GM12872 (cell line): ENCODE measurements at regions not wholly inside any gene's neighbourhood (a gene's known extent, or its start where the extent isn't known, plus 50 kb on each side); places are given as distances from the start of the nearest gene placed in this dataset.

Source experiments
- TF ChIP-seq, protein P1 (sequence below): IDR thresholded peaks from 3 replicates; pipeline ENCODE4 v1.5.1; 2011; ENCODE audit warnings: low read depth, mild to moderate bottlenecking, low read length, moderate library complexity; ENCODE audit not compliant: insufficient read depth

- TF ChIP-seq, protein P1, sequence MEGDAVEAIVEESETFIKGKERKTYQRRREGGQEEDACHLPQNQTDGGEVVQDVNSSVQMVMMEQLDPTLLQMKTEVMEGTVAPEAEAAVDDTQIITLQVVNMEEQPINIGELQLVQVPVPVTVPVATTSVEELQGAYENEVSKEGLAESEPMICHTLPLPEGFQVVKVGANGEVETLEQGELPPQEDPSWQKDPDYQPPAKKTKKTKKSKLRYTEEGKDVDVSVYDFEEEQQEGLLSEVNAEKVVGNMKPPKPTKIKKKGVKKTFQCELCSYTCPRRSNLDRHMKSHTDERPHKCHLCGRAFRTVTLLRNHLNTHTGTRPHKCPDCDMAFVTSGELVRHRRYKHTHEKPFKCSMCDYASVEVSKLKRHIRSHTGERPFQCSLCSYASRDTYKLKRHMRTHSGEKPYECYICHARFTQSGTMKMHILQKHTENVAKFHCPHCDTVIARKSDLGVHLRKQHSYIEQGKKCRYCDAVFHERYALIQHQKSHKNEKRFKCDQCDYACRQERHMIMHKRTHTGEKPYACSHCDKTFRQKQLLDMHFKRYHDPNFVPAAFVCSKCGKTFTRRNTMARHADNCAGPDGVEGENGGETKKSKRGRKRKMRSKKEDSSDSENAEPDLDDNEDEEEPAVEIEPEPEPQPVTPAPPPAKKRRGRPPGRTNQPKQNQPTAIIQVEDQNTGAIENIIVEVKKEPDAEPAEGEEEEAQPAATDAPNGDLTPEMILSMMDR = no peak
Observed at GRCh38 chr11:104665641-104666040, 232.6 kb downstream of the CASP12 start.

- TF ChIP-seq, protein P1 = no peak
Observed at GRCh38 chr11:104663190-104664140, 234.8 kb downstream of the CASP12 start.

GRCh38 chr11:104661901-104662300 lies 236.4 kb downstream of the CASP12 start:
- TF ChIP-seq, protein P1 = no peak

- TF ChIP-seq, protein P1 = no peak
Observed at GRCh38 chr11:104661471-104661870, 236.8 kb downstream of the CASP12 start.

DNA sequence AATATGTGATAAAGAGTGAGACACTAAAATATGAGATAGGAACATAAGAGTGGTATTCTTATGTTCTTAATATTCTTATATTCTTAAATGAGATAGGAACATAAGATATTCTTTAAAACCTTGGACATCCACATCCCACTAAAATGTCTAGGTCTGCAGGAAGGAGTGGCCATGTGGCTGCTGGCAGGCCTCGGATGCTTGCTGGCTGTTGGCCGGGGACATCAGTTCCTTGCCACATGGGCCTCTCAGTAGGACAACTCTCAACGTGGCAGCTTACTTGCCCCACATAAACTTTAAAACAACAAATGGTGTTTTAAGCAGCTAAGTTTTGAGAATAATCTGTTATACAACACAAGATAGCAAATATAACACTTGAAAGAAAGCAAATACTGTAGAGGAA lies 240.1 kb downstream of the CASP12 start:
- TF ChIP-seq, protein P1 = no peak

- TF ChIP-seq, protein P1 = no peak
Observed at GRCh38 chr11:104657083-104657482, 241.2 kb downstream of the CASP12 start.

DNA sequence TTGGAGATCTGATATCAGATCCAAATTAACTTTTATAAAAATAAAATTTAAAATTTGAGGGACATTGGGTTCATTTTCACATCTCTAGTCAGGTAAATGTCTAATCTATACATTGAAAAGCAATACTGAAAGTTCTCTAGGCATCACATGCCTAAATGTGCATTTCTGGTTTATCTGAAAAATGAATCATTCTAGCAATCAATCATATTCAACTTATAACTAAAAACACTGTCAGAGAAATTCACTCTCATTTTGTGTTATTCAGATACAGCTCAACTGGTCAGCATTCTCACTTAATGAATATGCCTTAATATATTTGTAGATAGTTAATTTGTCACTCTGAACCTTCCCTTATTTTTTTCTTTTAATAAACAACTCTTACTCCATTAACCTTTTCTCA lies 243.2 kb downstream of the CASP12 start:
- TF ChIP-seq, protein P1 = no peak
